Left ventricle myocardium inferior (tissue), 1 donor: ENCODE measurements at regions not wholly inside any gene's neighbourhood (a gene's known extent, or its start where the extent isn't known, plus 50 kb on each side); places are given as distances from the start of the nearest gene placed in this dataset.
A peak's percentile ranks its signal among the peaks of the same experiment; 100 is the strongest.

Experiments used
- DNase-seq: peaks from one replicate; pipeline ENCODE4 v3.0.0-alpha.2; 2020
- H3K27ac ChIP-seq: fragments of 200-600 bp; replicated peaks from 2 replicates; pipeline ENCODE4 v1.8.0; 2021
- H3K27me3 ChIP-seq: fragments of 200-600 bp; 2 replicates; pipeline ENCODE4 v1.8.0; 2021; ENCODE audit warnings: low read depth
- H3K36me3 ChIP-seq: fragments of 200-600 bp; 2 replicates; pipeline ENCODE4 v1.8.0; 2021
- H3K4me1 ChIP-seq: fragments of 200-600 bp; 2 replicates; pipeline ENCODE4 v1.8.0; 2021
- H3K4me3 ChIP-seq: fragments of 200-600 bp; 2 replicates; pipeline ENCODE4 v1.8.0; 2021; ENCODE audit warnings: mild to moderate bottlenecking, moderate library complexity
- H3K9me3 ChIP-seq: fragments of 200-600 bp; replicated peaks from 2 replicates; pipeline ENCODE4 v1.8.0; 2021
- intact Hi-C: fragments of 100-400 bp; cut with micrococcal nuclease; formaldehyde crosslinking; loops from one replicate; pipeline ENCODE4 v1.11.0; 2022
- TF ChIP-seq, protein P1 (sequence below): fragments of 200-600 bp; IDR thresholded peaks from 2 replicates; pipeline ENCODE4 v1.8.0; 2021; ENCODE audit warnings: antibody characterized with exemption, mild to moderate bottlenecking, borderline replicate concordance
- donor health status: DM: no; HTN: yes; CAD: no; lungs with severe emphysema.

DNA sequence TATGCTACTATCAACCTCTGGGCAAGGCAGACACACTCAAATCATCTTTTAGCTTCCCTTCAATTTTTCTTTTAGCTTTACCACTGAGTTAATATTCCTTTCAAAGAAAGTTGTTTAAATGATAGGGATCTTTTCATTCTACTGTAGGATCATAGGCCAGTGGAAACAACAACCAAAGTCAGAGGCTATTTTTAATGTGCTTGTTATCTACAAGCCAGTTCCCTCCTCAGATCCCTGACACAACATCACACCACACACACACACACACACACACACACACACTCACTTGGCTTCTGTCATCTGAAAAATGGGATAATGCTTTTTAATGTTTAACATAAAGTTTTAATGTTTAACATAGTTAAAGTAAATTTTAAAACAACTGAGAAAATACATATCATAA, 106.7 kb upstream of the CAV2 start:
- Histone ChIP-seq H3K9me3 (peaks cover under 1% of the 10 kb centered on the region), H3K36me3 (no peaks in the 10 kb centered on the region), H3K27ac (peak overlapping the region; percentile 78), H3K27me3 (no peaks in the 10 kb centered on the region), H3K4me3 (no peak overlapping the region), H3K4me1 (peaks cover 39% of the 10 kb centered on the region)
- no peak for DNase-seq
- intact Hi-C loops: loop anchor here (5.0 kb wide), 1 partner anchor 36 kb away; no protein-coding TSS in a partner anchor
- TF ChIP-seq, protein P1, sequence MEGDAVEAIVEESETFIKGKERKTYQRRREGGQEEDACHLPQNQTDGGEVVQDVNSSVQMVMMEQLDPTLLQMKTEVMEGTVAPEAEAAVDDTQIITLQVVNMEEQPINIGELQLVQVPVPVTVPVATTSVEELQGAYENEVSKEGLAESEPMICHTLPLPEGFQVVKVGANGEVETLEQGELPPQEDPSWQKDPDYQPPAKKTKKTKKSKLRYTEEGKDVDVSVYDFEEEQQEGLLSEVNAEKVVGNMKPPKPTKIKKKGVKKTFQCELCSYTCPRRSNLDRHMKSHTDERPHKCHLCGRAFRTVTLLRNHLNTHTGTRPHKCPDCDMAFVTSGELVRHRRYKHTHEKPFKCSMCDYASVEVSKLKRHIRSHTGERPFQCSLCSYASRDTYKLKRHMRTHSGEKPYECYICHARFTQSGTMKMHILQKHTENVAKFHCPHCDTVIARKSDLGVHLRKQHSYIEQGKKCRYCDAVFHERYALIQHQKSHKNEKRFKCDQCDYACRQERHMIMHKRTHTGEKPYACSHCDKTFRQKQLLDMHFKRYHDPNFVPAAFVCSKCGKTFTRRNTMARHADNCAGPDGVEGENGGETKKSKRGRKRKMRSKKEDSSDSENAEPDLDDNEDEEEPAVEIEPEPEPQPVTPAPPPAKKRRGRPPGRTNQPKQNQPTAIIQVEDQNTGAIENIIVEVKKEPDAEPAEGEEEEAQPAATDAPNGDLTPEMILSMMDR: no peak

DNA sequence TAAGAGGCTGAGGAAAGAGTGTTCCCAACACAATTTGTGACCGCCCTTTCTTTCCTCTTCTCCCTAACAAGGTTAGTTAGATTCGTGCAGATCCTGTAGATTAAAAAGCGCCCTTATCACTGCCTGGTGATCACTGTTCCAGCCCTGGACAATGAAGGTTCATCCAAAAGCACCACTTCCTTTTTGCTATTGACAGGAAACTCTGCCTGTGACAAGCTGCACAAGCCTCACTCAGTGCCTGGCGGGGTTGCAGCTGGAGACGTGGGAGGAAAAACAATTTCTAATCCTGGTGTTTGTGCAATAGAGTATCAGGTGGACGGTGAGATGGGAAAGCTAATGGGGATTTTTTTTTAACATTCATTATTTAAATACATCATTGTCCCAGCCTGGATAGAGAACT, 105.9 kb upstream of the CAV2 start:
- Histone ChIP-seq H3K4me3 (no peak overlapping the region), H3K27me3 (no peaks in the 10 kb centered on the region), H3K9me3 (peaks cover 7% of the 10 kb centered on the region), H3K4me1 (peaks cover 43% of the 10 kb centered on the region), H3K36me3 (no peaks in the 10 kb centered on the region), H3K27ac (peak overlapping the region; percentile 78)
- peak; percentile 33 for DNase-seq
- TF ChIP-seq, protein P1: no peak
- intact Hi-C loops: loop anchor here (5.0 kb wide), 1 partner anchor 36 kb away; no protein-coding TSS in a partner anchor

DNA sequence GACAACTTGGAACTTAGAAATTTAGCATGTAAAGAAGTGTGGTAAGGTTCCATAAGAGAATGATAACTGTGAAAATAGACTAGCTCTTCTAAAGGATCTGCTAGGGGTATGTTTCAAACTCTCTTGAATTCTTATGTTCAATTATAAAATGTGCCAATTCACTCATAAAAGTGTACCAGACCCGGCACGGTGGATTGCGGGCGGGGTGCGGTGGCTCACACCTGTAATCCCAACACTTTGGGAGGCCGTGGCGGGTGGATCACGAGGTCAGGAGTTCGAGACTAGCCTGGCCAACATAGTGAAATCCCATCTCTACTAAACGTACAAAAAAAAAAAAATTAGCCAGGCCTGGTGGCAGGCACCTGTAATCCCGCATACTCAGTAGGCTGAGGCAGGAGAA, 105.4 kb upstream of the CAV2 start:
- Histone ChIP-seq H3K27ac (peak overlapping the region; percentile 78), H3K4me1 (peaks cover 47% of the 10 kb centered on the region), H3K36me3 (no peaks in the 10 kb centered on the region), H3K27me3 (no peaks in the 10 kb centered on the region), H3K9me3 (peaks cover 7% of the 10 kb centered on the region), H3K4me3 (no peak overlapping the region)
- TF ChIP-seq, protein P1: no peak
- intact Hi-C loops: loop anchor here (5.0 kb wide), 1 partner anchor 37 kb away; no protein-coding TSS in a partner anchor
- no peak for DNase-seq

DNA sequence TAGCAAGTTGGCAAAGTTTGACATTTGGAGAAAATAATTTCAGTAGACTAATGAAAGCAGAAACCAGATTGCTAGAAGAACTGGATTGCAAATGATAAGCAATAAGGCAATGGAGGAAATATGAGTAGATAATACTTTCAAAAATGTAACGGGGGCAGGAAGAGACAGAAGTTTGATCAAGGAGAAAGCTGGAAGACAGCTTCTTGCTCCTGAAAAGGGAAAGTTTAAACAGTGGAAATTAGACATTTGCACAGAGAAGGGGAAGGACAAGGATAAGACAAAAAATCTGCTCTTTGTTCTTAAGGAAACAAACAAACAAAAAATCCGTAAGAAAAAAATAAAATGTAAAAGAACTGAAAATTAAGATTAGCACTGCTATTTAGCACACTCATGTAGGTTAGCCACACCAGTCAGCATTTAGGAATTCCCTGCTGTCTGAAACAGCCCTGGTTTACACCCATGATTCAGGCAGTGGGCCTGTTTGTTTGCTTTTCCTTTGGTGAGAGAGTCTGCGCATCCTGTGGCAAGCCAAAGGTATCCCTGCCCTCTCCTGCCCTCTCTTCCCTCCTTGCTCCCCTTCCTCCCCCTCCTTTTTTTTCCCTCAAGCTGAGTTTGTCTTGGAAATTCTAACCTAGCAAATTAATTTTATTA, 104.3 kb upstream of the CAV2 start:
- Histone ChIP-seq H3K4me1 (peaks cover 59% of the 10 kb centered on the region), H3K27ac (peak overlapping the region; percentile 78), H3K9me3 (peaks cover 7% of the 10 kb centered on the region), H3K4me3 (no peak overlapping the region), H3K36me3 (no peaks in the 10 kb centered on the region), H3K27me3 (no peaks in the 10 kb centered on the region)
- intact Hi-C loops: no loop called here
- TF ChIP-seq, protein P1: no peak
- DNase-seq: no peak

DNA sequence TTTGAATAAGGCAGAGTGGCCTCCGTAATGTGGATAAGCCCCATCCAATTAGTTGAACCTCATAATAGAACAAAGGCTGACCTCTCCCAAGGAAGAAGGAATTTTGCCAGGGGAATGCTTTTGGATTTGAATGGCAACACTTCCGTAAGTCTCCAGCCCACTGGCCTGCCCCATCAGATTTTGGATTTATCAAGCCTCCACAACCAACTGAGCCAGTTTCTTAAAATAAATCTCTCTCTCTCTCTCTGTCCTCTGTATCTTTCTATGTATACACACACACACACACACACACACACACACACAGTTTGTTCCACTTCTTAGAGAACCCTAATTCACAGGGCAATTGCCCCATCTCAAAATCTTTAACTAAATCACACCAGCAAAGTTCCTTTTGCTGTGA, 100.9 kb upstream of the CAV2 start:
- DNase-seq: no peak
- Histone ChIP-seq H3K27me3 (no peaks in the 10 kb centered on the region), H3K4me1 (peaks cover 58% of the 10 kb centered on the region), H3K36me3 (no peaks in the 10 kb centered on the region), H3K27ac (peak overlapping the region; percentile 28), H3K4me3 (no peak overlapping the region), H3K9me3 (peaks cover 7% of the 10 kb centered on the region)
- TF ChIP-seq, protein P1: no peak
- intact Hi-C loops: no loop called here
